NCI-H2081 treated with DMSO at 0.1 percent for 48 hours (cell line): ENCODE measurements at regions not wholly inside any gene's neighbourhood (a gene's known extent, or its start where the extent isn't known, plus 50 kb on each side); places are given as distances from the start of the nearest gene placed in this dataset.

ENCODE experiments used
- DNase-seq: peaks from one replicate; lab custom pipeline; 2025; lab: John Stamatoyannopoulos, UW

DNA sequence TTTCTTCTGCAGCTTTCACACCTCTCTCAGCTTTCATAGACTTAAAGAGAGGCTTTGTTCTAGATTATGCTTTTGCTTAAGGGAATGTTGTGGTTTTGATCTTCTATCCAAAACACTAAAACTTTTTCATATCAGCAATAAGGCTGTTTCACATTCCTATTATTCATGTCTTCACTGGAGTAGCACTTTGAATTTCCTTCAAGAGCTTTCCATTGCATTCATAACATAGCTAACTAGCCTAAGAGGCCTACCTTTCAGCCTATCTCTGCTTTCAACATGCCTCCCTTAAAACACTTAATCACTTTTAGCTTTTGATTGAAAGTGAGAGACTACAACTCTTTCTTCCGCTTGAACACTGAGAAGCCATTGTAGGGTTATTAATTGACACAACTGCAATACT is 1117.0 kb upstream of the PHF14 start:
- no peak for DNase-seq

DNA sequence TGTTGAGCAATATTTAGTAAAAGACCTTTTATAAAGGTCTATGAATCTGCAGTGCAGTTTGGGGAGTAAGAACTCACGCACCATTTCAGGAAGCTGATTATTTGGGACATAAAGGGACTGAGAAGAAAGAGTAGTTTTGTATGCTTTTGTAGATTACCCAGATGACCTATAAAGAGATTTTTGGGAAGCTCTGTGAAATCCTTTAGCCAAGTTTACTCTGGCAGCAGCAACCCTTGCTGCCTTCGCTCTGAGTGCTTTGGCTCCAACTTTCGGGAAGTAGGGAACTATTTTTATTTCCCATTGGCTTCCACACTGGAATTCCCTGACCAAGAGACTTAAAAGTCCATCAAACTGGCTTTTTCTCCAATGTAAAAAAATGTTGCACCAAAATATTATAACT is 1110.1 kb upstream of the PHF14 start:
- DNase-seq = no peak

DNA sequence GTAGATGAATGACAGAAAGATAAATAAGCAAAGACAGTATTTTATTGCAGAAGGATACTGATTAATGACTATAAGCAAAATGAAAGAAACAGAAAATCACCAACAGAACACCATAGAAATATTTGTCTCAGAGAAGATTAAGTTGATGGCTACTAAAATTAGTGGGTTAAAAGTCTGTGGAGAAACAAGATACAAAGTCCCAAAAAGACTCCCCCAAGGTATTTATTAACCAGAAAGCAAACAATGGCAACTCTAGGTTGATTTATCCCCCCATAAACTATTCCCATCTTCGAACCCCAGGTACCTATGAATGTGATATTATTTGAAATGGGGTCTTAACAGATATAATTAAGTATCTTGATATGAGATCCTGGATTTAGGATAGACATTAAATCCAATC is 1104.5 kb upstream of the PHF14 start:
- no peak for DNase-seq

DNA sequence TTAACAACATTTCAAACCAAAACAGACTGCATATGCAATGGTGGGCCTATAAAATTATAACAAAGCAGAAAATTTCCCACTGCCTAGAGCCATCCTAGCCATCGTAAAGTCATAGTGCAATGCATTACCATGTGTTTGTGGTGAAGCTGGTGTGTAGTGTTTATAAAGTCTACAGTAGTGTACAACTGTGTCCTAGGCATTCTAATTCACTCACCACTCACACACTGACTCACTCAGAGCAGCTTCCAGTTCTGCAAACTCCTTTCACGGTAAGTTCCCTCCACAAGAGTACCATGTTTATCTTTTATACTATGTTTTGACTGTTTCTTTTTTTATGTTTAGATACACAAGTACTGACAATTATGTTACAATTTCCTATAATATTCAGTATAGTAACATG is 1104.1 kb upstream of the PHF14 start:
- DNase-seq = no peak

DNA sequence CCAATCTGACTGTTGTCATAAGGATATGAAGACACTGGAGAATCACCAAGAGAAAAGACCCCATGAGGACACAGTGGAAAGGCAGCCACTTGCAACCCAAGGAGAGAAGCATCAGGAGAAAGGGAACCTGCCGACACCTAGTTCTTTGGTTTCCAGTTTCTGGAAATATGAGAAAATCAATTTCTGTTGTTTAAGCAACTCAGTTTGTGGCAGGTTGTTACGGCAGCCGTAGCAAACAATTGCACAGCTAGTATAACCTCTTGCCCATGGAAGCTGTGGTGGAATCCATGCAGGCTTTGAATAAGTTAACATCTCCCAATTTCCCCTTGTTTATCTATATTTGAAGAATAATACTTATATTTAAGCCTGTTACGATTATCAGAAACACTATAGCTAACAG is 1103.0 kb upstream of the PHF14 start:
- no peak for DNase-seq

DNA sequence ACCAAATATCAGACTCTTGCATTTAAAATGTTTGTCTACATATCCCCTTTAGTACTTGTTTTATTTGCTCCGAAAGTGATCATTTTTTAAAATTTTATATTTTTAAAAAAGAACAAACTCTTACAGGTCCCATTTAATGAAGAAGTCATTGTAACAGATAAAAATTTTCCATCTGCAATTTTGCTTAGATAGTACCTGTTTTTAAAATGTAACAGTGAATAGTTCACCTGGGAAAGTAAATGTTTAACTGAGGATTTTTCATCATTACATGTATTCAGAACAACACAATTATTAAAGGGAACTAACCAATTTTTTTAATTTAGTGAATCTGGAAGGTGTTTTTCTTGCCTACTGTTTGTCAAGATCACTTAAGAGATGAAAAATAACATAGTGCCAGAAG is 1099.5 kb upstream of the PHF14 start:
- no peak for DNase-seq

DNA sequence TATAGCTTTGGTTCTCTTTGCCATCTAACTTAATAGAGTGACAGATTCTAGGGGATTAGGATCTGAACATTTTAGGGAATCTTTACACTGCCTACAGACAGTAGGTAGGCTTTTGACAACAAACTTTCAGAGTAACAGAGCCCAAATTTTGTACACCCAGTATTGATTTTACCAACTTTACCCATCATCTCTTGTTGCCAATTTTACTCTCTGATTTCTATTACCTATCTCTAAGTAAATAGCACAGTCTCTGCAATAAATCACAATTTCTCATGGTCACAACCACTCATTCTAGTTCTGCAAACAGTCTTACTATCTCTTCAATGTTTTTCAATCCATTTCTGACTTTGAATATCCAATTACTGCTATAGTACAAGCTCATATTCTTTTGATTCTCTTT is 1097.6 kb upstream of the PHF14 start:
- no peak for DNase-seq

DNA sequence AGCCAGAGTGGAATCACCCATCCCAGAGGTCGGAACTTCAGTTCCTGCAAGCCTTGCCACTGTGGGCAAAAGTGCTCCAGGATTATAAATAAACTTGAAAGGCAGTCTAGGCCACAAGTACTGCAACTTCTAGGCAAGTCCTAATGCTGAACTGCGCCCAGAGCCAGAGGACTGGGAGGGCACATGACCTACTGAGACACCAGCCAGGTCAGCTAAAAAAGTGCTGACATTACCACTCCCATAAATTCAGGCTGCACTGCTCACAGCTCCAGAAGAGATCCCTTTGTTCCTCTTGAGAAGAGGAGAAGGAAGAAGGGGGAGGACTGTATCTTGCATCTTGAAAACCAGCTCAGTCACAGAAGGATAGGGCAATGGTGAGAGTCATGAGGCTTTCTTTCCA is 1084.1 kb upstream of the PHF14 start:
- DNase-seq = no peak

DNA sequence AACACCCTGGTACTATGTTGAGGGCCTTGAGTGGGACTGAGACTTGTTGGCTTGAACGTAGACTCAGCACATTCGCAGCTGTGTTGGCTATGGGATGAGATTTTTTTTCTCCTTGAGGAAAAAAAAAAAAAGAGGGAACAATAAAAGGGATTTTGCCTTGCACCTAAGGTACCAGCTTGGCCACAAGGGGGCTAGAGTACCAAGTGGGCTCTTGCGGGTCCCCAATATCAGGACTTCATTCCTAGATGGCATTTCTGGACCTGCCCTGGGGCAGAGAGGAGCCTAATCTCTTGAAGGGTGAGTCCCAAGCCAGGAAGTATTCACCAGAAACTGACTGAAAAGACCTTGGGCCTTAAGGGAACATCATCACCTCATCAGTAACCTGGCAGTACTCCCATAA is 1083.6 kb upstream of the PHF14 start:
- DNase-seq = no peak

DNA sequence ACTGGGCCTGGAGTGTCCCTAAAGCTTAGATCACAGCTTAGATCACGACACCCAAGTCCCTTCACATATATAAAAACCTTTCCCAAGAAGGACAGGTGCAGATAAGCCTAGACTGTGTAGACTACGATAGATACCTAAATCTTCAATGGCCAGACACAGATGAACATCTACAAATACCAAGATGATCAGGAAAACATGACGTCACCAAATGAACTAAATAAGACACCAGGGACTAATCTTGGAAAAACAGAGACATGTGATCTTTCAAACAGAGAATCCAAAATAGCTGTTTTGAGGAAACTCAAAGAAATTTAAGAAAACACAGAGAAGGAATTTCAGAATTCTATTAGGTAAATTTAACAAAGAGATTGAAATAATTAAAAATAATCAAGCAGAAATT is 1082.6 kb upstream of the PHF14 start:
- no peak for DNase-seq

DNA sequence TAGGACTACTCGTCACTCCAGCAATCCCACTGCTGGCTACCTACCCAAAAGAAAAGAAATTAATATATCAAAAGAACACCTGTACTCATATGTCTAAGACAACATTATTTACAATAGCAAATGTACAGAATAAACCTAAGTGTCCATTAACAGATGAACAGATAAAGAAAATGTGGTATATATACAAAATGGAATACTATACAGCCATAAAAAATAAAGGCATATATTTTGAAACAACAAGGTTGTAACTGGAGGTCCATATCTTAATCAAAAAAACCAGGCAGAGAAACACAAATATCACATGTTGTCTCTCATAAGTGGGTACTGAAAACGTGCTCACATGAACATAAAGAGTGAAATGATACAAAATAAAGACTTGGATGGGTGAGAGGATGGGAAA is 1073.3 kb upstream of the PHF14 start:
- DNase-seq = no peak

DNA sequence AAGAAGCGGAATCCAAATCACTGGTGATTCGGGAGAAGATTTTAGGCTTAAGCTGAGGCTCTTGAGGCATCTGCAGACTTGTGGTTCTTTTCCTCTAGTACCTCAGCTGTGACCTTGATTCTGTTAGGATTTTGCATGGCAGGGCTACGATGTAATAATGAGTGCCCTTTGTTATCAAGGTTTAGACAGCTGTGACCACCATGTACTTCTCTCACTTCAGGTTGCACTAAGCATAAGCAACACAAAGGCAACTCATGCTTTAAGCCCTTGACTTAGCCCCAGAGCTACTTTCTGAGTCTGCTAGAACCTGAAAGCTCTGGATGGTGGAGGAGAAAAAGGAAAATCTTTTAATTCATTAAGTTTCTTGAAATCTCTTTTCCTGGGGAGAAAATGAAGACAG is 1052.3 kb upstream of the PHF14 start:
- no peak for DNase-seq

DNA sequence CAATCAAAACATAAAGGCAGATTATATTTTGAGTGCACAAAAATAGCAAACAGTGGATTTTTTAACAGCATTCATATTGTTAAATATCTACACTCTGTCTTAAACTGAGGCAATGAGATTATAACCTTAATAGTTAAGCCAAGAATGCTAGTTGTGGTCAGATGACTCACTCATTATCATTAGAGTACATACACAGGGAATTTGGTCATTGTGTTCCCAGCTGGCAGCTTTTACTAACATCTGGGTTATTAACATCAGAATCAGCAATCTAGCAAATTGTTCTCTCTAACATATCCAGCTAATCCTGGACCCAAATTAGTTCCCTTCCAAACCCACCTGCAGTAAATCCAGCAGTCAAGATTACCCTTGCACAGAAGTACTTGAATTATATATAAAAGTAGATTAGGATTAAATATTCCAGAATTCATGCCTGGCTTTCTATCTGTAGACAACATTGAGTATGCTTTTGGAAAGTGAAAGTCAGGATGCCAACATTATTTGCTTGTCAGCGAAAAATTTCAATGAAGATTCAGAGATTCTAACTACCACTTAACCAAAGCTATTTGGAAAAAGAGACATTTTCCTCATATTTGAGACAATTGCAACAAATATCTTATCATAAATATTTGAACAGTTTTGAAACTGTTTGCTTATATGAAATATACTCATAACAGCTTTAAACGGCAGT is 1035.6 kb upstream of the PHF14 start:
- no peak for DNase-seq

DNA sequence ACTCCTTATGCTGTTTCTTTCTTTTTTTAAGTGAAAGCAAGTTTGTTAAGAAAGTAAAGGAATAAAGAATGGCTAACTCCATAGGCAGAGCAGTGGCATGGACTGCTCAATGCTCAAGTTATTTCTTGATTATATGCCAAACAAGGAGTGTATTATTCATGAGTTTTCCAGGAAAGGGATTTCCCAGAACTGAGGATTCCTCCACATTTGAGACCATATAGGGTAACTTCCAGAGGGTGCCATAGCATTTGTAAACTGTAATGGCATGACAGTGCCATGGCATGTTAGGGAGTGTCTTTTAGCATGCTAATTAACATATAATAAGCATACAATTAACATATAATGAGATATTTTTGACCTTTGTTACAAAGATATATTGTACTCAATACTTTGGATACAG is 1034.5 kb upstream of the PHF14 start:
- DNase-seq = no peak

DNA sequence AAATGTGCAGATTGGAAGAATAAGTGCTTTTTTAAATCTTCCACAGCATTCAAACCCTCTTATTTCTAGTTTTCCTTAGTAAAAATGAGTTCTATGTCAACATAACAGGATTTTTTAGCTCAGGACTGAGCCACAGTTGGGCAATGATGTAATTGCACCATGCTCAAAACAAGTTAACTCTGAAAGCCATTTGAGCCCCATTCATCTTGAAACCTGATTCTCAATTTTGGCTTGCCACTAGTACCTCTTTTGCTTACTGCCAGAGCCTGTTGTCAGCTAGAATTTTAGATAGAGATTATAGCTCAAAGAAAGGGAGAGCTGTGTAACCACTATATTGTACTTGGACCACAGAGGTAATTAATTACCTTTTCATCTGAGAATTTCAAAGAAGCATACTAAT is 1028.5 kb upstream of the PHF14 start:
- DNase-seq = no peak

DNA sequence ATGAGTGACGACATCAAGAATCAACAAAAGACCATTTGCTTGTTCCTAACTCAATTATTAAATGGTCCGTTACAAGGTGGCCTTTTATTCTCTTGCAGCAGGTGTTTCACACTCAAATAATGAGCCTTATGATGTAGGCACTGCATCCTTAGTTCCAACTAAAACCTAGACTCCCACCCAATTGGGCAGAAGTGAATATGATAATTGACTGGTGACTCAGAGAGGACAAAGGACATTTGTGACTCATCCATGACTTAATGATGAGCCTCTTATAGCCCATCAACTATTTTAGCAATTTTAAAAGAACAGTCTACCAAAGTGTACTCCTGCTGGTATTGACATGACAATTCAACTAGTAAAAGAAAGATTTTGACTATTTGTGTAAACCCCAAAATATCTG is 1027.8 kb upstream of the PHF14 start:
- no peak for DNase-seq

DNA sequence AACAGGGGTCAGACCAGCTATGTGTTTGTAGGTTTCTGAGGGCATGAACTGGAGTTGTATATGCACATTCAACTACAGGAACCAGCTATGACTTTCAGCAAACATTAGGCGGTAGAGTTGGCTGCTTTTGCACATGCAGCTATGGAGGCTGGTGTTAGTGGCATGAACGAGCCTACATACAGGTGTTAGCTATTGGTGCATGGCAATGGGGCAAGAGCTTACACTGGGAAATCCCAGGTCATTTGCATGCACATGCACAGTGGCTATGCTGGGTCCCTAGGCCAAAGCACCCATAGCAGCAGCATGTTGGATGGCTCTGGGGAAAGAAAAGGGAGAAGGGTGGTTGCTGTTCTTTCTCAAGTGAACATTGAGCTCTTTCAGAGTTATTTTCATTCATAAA is 1018.5 kb upstream of the PHF14 start:
- no peak for DNase-seq

DNA sequence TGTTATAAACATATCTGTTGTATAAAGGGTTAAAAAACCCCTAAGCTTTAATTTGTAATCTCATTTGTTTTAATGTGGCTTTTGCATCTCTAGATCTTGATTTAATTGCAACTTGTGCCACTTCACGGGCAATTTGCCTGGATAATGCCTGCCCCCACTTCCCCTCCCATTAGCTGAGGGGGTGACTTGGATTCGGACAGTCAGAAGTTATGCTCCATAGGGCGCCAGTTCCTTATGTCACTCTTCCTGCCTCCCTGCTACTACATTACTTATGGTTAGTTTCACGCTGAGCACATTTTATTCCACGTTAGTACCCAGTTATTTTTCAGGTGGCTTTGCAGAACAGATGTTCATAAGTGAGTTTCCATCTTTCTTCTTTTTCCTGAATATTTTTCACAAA is 1015.2 kb upstream of the PHF14 start:
- no peak for DNase-seq

DNA sequence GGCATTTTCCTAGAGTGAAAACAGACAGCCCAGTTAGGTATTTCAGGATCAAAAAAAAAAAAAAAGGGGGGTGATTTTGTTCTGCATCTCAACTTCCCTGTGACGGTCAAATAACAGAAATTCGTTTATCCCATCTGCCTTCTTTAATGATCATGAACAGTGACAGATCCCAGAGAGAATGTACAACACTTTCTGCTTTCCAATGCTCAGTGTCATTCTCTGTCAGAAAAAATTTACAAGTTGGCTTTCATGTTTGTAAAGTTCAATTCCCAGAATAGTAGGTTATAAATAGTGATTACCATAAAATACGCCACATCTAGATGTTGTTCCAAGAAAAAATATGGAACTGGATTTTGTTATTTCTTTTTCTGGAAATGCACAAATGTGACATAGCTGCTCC is 1013.2 kb upstream of the PHF14 start:
- DNase-seq = no peak

DNA sequence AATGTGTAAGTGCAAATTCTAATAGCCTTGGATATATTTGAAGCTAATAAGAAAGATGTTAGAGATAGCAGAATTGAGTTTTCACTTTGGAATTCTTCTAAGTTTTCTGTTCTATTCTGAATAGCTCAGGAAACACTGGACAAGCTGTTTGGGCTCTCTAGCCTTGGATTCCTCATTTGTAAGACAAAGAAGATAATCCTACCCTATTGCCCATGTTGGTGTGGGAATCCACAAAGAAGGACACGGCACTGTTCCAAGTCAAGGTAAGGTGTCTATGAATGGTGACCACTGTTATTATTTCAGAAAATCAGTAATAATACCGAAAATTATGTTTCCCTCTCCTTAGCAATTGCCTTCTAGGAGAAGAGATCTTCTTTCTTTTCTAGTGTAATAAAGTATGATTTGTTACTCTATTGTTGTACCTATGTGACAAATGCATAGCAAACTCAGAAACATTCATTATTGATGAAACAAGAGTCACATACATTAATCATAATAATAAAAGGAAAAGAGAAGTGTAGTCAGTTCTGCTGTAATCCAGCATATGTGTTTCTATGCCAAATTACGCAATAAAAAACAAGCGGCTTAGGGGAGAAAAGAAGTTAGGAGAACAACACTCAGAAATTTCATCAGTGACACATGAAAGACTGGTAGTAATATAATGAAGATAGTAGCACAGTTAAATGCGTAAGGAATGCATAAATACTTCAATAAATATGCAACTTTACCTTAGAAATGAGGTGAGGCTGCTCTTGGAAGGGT is 1012.3 kb upstream of the PHF14 start:
- no peak for DNase-seq

DNA sequence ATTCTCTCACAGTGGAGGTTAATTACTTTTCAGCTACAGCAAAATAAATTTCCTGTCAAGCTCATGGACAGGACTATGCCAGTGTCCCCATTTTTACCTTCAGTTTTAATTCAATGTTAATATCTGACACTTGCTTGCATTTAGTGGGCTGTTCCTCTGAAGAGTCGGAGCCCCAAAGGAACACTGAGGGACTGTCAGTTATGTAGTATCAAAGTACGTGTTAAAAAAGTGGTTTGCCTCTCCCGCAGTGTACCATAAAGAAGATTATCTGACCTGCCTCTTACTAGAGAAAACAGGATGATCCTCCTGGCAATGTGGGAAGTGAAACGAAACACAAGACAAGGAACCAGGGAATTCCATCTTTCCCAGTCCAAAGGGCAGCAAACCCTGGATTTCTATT is 1010.9 kb upstream of the PHF14 start:
- DNase-seq = no peak

DNA sequence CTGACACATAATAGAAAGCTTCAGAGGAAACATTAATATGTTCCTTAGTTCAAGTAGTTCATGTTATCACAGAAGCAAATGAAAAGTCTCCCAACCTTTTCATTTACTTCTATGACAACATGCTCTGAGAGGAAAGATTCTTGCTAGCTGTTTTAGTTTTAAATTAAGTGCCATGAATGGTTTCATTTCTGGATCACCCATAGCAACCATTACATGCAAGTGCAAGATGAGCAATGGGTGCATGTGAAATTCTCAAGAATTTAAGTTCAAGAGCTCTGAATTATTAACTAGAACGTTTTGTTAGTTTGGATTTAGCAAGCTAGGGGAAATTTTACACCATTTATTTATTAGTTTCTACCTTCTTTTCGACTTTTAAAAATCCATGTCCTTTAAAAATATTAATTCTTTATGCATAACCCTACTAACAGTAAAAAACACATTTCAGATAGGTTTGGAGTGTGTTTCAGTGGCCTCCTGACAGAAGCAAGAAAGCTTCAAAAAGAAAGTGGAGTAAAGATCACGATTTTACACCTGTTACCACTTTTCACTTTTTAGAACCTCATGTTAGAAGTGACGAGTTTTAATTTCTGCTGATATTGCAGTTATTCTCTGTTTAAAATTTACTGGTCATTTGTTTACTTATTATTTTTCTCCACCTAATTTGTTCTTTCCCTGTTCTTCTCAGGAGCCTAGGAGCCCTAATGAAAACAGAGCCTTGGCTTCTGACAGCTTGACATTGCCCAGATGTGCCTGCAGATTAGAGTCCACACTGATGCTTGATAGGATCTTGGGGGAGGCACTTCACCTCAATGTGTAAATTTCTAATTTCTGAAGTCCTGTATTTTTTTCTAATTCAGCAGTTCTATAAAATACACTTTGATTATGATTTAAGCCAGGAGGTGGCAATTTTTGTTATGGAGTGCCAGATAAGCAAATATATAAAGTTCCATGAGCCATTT is 995.3 kb upstream of the PHF14 start:
- no peak for DNase-seq
